Mesodermal cell (in vitro differentiated cells): ENCODE measurements at regions not wholly inside any gene's neighbourhood (a gene's known extent, or its start where the extent isn't known, plus 50 kb on each side); places are given as distances from the start of the nearest gene placed in this dataset.
"Not testable (repeated sequence)": the region's sequence is repeated elsewhere in the genome, so short reads cannot be mapped to it uniquely, and the experiment has no call there.

Experiments
- H3K27ac ChIP-seq: 2 replicates; pipeline ENCODE4 v1.7.0; 2013; ENCODE audit warnings: mild to moderate bottlenecking, low read depth, low read length, moderate library complexity; ENCODE audit not compliant: severe bottlenecking
- H3K36me3 ChIP-seq: 2 replicates; pipeline ENCODE4 v1.7.1; 2013; ENCODE audit warnings: mild to moderate bottlenecking, low read length, moderate library complexity; ENCODE audit not compliant: control insufficient read depth, insufficient read depth
- H3K4me1 ChIP-seq: one replicate; pipeline ENCODE4 v1.7.1; 2013; ENCODE audit warnings: mild to moderate bottlenecking, low read length; ENCODE audit not compliant: insufficient read depth, control insufficient read depth, poor library complexity, severe bottlenecking
- H3K4me3 ChIP-seq: 2 replicates; pipeline ENCODE4 v1.7.0; 2013; ENCODE audit warnings: low read length, control low read depth, mild to moderate bottlenecking; ENCODE audit not compliant: insufficient read depth, poor library complexity, severe bottlenecking; ENCODE audit errors: extremely low read depth
- H3K9me3 ChIP-seq: 2 replicates; pipeline ENCODE4 v1.7.1; 2013; ENCODE audit warnings: mild to moderate bottlenecking, low read length, moderate library complexity; ENCODE audit not compliant: control insufficient read depth
- WGBS, 2 experiments: methylation state at CpG; one replicate each; pipeline ENCODE4 v1.1.5; 2013; ENCODE audit warnings: missing lambda C conversion rate in 2 of 2; ENCODE audit not compliant: insufficient coverage in 2 of 2; 5-methylcytosine and 5-hydroxymethylcytosine counted together

DNA sequence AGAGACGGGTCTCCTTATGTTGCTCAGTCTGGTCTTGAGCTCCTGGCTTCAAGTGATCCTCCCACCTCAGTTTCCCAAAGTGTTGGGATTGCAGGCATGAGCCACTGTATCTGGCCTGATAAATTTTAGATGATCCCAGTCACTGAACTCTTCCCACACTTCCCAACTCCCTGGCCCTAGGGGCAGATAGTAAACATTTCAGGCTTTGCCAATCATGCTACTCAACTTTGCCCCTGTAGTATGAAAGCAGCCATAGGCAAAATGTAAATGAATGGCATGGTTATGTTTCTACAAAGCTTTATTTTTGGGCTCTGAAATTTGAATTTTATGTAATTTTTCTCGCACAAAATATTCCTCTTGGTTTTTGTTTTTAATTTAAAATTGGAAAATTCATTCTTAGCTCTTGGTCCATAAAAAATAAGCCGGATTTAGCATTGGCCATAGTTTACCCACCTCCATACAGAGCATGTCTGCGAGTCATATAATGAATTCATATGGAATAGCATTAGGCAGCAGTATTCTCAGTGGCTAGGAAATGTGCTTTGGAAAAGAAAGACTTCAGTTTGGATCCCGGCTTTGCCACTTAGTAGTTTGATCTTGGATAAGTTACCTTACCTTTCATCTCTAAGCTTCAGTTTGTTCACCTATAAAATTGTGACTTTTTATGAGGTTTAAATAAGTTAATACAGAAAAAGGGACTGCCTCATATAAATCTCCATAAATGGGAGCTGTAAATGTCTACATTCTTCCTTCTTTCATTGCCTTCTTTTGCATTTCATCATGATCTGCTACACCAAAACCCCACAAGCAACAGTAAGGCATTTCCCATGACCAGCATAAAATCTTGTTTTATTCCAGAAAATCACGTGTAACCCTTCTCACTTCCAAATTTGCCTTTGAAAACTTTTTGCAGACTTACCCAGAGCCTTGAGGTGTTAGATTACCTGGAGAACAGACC, 360.3 kb upstream of the TPM1 start:
- Histone ChIP-seq H3K9me3 (no peaks in the 10 kb centered on the region), H3K27ac (no peak overlapping the region), H3K4me3 (no peak overlapping the region), H3K36me3 (no peaks in the 10 kb centered on the region), H3K4me1 (no peaks in the 10 kb centered on the region)
- 85 to 100% methylated on average over 2 of the region's 6 CpGs for WGBS, 2 experiments

DNA sequence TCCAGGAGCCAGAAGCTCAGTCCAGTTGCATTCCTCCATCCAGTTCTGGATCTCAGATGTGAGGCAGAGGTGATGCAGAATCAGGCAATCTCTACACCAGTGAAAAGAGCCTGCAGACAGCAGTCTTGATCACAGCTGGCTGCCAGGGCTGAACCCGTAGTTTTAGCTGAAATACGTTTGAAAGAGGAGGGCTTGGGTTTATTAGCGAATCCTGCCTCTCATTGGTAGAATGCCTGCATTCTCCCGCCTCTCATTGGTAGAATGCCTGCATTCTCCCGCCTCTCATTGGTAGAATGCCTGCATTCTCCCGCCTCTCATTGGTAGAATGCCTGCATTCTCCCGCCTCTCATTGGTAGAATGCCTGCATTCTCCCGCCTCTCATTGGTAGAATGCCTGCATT, 359.4 kb upstream of the TPM1 start:
- not testable (repeated sequence) for H3K9me3 ChIP-seq, H3K36me3 ChIP-seq, H3K27ac ChIP-seq, H3K4me1 ChIP-seq, H3K4me3 ChIP-seq
- 83 to 89% methylated on average over 3 to 4 of the region's 8 CpGs for WGBS, 2 experiments

DNA sequence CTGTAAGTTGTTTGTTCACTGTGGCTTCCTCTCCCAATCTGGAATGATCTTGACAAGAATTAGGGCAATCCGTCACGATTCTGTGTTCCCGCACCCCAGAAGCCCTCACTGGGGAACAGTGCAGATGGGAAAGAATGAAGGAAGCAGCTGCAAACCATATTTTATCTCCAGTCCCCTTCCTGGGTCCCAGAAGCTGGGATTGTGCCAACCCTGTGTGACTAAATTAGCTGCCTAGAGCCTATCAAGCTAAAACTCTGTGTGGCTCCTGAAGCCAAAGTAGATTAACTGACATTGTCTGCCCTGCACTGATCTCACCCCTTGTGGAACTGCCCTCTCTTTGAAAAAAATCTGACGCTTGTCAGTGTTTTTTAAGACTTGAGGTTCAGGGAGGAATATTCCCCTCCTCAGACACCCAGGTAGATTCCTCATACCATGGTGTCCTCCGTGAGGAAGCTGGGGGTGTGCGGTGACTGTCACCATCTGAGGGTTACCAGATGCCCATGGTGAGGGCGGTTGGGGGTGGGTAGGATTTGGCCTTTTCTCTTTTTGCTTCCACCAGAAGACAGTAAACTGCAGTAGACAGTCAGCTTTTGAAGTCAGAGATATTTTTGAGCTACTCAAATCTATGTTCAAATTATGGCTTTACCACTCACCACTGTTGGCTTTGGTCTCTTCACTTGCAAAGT, 358.3 kb upstream of the TPM1 start:
- Histone ChIP-seq H3K36me3 (no peaks in the 10 kb centered on the region), H3K4me1 (no peaks in the 10 kb centered on the region), H3K27ac (no peak overlapping the region), H3K4me3 (no peak overlapping the region), H3K9me3 (no peaks in the 10 kb centered on the region)
- 100% methylated on average over 5 of the region's 7 CpGs; no CpG with 5 or more reads in 1 of the 2 experiments for WGBS, 2 experiments

DNA sequence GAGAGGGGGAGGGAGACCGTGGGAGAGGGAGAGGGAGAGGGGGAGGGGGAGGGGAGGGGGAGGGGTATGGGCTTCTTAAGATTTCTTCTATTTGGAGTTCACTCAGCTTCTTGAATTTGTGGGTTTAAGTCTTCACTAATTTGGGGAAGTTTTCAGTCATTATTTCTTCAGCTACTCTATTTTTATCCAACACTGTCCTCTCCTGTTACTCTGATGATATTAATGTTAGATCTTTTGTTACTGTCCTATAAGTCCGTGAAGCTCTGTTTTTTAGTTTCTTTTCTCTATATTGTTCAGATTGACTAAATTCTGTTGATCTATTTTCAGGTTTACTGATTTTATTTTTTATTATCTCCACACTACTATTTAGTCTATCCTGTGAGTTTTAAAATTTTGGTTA, 351.5 kb upstream of the TPM1 start:
- no CpG with 5 or more reads among the region's 2 CpGs for WGBS, 2 experiments
- Histone ChIP-seq H3K4me1 (no peaks in the 10 kb centered on the region), H3K27ac (no peak overlapping the region), H3K9me3 (no peaks in the 10 kb centered on the region), H3K36me3 (peaks cover 10% of the 10 kb centered on the region), H3K4me3 (no peak overlapping the region)

DNA sequence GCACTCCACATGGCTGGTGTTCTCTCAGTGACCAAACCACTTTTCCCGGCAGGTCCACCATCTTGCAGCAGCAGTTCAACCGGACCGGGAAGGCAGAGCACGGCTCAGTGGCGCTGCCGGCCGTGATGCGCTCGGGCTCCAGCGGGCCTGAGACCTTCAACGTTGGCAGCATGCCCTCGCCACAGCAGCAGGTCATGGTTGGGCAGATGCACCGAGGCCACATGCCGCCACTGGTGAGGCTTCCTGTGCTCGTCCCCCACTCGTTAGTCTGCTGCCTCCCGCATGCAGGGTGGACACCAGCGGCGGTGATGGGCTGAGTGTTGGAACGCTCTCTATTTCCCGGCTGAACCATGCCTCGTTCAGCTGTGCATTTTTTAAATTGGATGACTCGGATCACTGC, 344.9 kb upstream of the TPM1 start:
- no peaks in the 10 kb centered on the region for H3K9me3 ChIP-seq
- no peak overlapping the region for H3K4me3 ChIP-seq
- H3K36me3 ChIP-seq, result peaks cover 33% of the 10 kb centered on the region
- H3K4me1 ChIP-seq, result no peaks in the 10 kb centered on the region
- no peak overlapping the region for H3K27ac ChIP-seq
- WGBS, 2 experiments, result 93 to 96% methylated on average over 23 of the region's 23 CpGs

DNA sequence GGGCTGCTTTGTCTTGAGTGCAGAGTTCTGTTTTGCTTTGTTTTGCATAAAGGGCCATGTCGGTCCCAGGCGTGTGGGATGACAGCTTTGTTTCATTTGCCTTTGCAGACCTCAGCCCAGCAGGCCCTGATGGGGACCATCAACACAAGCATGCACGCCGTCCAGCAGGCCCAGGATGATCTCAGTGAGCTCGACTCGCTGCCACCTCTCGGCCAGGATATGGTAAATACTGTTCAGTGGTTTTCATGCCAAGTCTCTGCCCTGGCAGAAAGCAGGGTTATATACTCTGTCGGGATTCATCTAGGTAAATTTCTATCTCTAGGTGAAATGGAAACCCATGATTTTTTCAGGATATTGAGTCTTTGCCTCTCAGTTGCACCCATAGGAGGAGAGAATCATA, 343.9 kb upstream of the TPM1 start:
- H3K27ac ChIP-seq, result no peak overlapping the region
- no peaks in the 10 kb centered on the region for H3K4me1 ChIP-seq
- no peaks in the 10 kb centered on the region for H3K9me3 ChIP-seq
- no peak overlapping the region for H3K4me3 ChIP-seq
- H3K36me3 ChIP-seq, result peaks cover 31% of the 10 kb centered on the region
- 77 to 88% methylated on average over 8 of the region's 8 CpGs for WGBS, 2 experiments

DNA sequence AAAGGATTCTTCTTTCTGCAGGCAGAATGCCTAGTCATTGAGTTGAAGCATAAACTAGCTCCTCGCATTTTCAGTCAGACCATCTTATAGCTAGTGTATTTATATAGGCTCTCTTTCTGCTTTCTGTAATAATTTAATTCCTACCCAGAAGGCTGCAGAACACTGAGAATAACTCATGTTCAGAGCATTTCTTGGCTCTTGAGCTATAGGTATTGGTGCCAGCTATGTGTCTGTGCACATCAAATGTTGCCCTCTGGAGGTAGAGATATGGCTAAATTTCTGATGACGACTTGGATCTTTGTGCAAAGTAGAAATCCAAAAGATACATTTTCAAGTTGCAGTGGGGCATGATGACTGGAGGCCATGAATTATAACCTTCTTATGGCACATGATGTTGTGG, 336.2 kb upstream of the TPM1 start:
- WGBS, 2 experiments, result 57 to 78% methylated on average over 1 of the region's 2 CpGs
- H3K36me3 ChIP-seq, result peaks cover 11% of the 10 kb centered on the region
- H3K4me3 ChIP-seq, result no peak overlapping the region
- no peaks in the 10 kb centered on the region for H3K9me3 ChIP-seq
- no peak overlapping the region for H3K27ac ChIP-seq
- no peaks in the 10 kb centered on the region for H3K4me1 ChIP-seq

DNA sequence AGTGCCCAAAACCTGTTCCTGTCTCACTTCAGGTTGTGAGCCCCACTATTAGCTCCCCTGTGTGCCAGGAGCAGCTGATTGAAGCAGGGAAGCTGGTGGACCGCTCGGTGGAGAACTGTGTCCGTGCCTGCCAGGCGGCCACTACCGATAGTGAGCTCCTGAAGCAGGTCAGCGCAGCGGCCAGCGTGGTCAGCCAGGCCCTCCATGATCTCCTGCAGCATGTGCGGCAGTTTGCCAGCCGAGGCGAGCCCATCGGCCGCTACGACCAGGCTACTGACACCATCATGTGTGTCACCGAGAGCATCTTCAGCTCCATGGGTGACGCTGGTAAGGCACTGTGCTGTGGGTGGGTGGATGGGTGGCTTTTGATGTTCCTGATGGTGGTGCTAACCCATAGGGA, 334.1 kb upstream of the TPM1 start:
- no peak overlapping the region for H3K27ac ChIP-seq
- H3K9me3 ChIP-seq, result no peaks in the 10 kb centered on the region
- WGBS, 2 experiments, result 95 to 100% methylated on average over 5 to 16 of the region's 16 CpGs

DNA sequence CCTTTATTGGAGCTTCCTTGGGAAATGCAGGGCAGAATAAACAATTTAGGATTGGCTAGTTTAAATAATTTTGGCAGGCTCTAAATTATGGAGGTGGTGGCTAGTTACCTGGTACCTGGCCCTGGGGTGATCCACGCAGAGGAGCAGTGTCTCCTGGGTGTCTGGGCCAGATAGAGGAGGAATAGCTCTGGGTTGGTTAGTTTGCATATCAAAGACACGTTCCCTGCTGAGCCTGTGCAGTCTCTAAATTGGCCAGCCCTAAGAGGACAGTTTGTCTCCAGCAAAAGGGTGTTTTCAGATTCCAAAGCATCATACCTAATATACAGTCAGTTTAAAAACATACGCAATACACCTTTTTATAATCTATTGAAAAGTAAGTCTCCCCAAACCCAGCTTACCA, 333.3 kb upstream of the TPM1 start:
- 71 to 77% methylated on average over 2 to 3 of the region's 3 CpGs for WGBS, 2 experiments
- H3K4me3 ChIP-seq, result no peak overlapping the region
- no peaks in the 10 kb centered on the region for H3K9me3 ChIP-seq
- H3K36me3 ChIP-seq, result peaks cover 9% of the 10 kb centered on the region
- H3K27ac ChIP-seq, result no peak overlapping the region
- no peaks in the 10 kb centered on the region for H3K4me1 ChIP-seq

More for the DNA sequence above, 334.1 kb upstream of the TPM1 start:
- H3K4me3 ChIP-seq, result no peak overlapping the region
- H3K4me1 ChIP-seq, result no peaks in the 10 kb centered on the region
- H3K36me3 ChIP-seq, result peaks cover 9% of the 10 kb centered on the region

DNA sequence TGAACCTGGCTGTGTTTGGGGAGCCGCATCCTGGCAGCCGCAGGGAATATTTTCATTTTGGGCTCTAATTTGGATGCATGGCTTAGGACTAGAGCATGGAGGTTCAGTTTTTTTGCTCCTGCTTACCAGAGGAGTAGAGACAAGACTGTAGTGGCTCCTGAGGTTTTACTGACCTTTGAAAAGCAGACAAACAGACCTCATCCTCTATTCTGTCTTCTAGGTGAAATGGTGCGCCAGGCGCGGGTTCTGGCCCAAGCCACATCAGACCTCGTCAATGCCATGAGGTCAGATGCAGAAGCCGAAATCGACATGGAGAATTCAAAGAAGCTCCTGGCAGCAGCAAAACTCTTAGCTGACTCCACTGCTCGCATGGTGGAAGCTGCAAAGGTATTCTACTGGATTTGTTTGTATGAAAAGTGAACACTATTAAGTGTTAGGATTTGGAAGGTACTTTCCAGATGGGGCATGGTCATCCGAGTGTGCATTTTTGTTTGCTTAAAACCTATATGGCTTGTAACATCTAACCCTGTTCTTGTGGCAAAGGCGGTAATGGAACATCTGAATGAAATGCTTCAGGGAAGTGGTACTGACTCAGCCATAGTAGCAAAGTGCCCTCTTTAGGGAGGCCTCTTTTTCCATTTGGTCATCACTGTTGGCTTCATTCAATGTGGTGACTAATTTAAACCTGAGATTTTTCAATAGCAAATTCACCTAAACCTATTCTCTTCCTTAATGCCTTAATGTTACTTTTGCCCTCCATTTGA, 330.7 kb upstream of the TPM1 start:
- Histone ChIP-seq H3K27ac (no peak overlapping the region), H3K4me3 (no peak overlapping the region), H3K36me3 (peaks cover 11% of the 10 kb centered on the region), H3K4me1 (no peaks in the 10 kb centered on the region), H3K9me3 (no peaks in the 10 kb centered on the region)
- WGBS, 2 experiments, result 96 to 98% methylated on average over 9 of the region's 11 CpGs
